Body of pancreas (tissue), 4 donors: ENCODE measurements at regions not wholly inside any gene's neighbourhood (a gene's known extent, or its start where the extent isn't known, plus 50 kb on each side); places are given as distances from the start of the nearest gene placed in this dataset.

Experiments
- POLR2A ChIP-seq, 3 donors: fragments of 450-650 bp; IDR thresholded peaks; one replicate each; pipeline ENCODE4 v1.6.1; 2016; ENCODE audit warnings: antibody characterized with exemption in 3 of 3, mild to moderate bottlenecking in 2 of 3
- TF ChIP-seq, protein P1 (sequence below), 7 experiments: fragments of 450-650 bp in 4 of 7; fragments of 200-600 bp in 3 of 7; sonication (generic) in 3 of 7; IDR thresholded peaks; one replicate each; pipeline ENCODE4 v1.5.1; 2016 to 2019; ENCODE audit warnings: antibody characterized with exemption in 7 of 7

DNA sequence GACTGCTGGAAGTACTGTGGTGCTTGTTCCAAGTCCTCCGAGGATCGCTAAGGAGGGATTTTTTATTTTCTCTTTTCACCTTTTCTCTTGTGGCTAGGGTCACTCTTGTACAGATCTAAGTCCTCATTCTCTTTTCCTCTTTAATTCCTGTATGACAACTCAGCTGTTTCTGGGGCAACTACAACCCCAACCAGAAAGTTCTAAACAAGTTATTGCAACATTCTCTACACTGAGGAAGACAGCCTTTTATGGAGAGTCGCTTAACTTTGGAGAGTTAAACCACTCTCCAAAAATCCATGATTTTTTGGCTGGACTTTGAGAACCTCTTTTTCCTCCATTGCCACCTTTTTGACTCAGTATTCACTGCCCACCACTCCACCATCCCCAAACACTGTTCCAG lies 74.0 kb upstream of the SESTD1 start:
- TF ChIP-seq, protein P1, sequence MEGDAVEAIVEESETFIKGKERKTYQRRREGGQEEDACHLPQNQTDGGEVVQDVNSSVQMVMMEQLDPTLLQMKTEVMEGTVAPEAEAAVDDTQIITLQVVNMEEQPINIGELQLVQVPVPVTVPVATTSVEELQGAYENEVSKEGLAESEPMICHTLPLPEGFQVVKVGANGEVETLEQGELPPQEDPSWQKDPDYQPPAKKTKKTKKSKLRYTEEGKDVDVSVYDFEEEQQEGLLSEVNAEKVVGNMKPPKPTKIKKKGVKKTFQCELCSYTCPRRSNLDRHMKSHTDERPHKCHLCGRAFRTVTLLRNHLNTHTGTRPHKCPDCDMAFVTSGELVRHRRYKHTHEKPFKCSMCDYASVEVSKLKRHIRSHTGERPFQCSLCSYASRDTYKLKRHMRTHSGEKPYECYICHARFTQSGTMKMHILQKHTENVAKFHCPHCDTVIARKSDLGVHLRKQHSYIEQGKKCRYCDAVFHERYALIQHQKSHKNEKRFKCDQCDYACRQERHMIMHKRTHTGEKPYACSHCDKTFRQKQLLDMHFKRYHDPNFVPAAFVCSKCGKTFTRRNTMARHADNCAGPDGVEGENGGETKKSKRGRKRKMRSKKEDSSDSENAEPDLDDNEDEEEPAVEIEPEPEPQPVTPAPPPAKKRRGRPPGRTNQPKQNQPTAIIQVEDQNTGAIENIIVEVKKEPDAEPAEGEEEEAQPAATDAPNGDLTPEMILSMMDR (IDR thresholded peaks at IDR 0.05), result no peak
- TF ChIP-seq POLR2A (IDR thresholded peaks at IDR 0.05), result no peak
